ENCODE measurements at regions not wholly inside any gene's neighbourhood (a gene's known extent, or its start where the extent isn't known, plus 50 kb on each side); places are given as distances from the start of the nearest gene placed in this dataset.

DNA sequence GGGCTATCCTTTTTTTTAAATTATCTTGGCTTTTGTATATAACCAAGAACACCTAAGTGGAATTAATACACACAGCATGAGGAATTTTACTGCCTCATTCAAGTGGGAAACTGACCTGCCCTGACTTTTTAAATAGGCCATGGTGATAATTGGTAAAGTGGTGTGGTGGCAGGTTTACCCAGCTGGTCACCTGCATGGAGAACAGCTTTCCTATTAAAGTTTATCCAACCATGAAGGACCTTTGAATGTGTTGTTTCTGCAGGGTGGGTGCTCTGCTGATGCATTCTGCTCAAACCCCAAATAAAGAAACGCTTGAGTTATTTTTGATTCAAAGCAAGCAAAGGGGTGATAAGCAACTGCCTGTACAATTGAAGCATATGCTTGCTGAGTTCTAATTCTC lies 261.0 kb upstream of the GRIN3A start:
- H3K27me3 ChIP-seq, result no peaks in the 10 kb centered on the region
- DNase-seq, result no peak
- H3K36me3 ChIP-seq, result no peaks in the 10 kb centered on the region
- intact Hi-C loops (cut with DNase I; ENCODE audit: low total_unique reads), result no loop called here
- TF ChIP-seq, protein P1, sequence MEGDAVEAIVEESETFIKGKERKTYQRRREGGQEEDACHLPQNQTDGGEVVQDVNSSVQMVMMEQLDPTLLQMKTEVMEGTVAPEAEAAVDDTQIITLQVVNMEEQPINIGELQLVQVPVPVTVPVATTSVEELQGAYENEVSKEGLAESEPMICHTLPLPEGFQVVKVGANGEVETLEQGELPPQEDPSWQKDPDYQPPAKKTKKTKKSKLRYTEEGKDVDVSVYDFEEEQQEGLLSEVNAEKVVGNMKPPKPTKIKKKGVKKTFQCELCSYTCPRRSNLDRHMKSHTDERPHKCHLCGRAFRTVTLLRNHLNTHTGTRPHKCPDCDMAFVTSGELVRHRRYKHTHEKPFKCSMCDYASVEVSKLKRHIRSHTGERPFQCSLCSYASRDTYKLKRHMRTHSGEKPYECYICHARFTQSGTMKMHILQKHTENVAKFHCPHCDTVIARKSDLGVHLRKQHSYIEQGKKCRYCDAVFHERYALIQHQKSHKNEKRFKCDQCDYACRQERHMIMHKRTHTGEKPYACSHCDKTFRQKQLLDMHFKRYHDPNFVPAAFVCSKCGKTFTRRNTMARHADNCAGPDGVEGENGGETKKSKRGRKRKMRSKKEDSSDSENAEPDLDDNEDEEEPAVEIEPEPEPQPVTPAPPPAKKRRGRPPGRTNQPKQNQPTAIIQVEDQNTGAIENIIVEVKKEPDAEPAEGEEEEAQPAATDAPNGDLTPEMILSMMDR (IDR thresholded peaks at IDR 0.05), result no peak
- no peak for TF ChIP-seq POLR2AphosphoS5 (IDR thresholded peaks at IDR 0.05)
- TF ChIP-seq POLR2A (IDR thresholded peaks at IDR 0.05), result no peak
- TF ChIP-seq EP300 (IDR thresholded peaks at IDR 0.05; ENCODE audit: low read depth), result no peak
- no peak overlapping the region for H3K27ac ChIP-seq
- H3K4me1 ChIP-seq, result no peaks in the 10 kb centered on the region
- no peak overlapping the region for H3K4me3 ChIP-seq
- 81% methylated on average over 1 of the region's 1 CpG; no CpG with 5 or more reads in 1 of the 2 donors for WGBS, 2 donors (ENCODE audit: low coverage in 1 of 2)
- H3K9me3 ChIP-seq, result no peaks in the 10 kb centered on the region
- in situ Hi-C loops (cut with MboI; ENCODE audit: low pct_ligation_motif_present in 1 of 4, low pct_unique_long_range_greater_than_20kb in 1 of 4, low sequenced_read_pairs in 3 of 4), result no loop called here

- Histone ChIP-seq H3K36me3 (no peaks in the 10 kb centered on the region), H3K4me3 (no peak overlapping the region), H3K4me1 (no peaks in the 10 kb centered on the region), H3K9me3 (no peaks in the 10 kb centered on the region), H3K27me3 (no peaks in the 10 kb centered on the region), H3K27ac (no peak overlapping the region)
- WGBS, 2 donors (ENCODE audit: low coverage in 1 of 2), result 67 to 76% methylated on average over 5 of the region's 5 CpGs
- intact Hi-C loops (cut with DNase I; ENCODE audit: low total_unique reads) (no loop called here), in situ Hi-C loops (cut with MboI; ENCODE audit: low pct_ligation_motif_present in 1 of 4, low pct_unique_long_range_greater_than_20kb in 1 of 4, low sequenced_read_pairs in 3 of 4) (no loop called here)
- DNase-seq, result no peak
- TF ChIP-seq EP300 (IDR thresholded peaks at IDR 0.05; ENCODE audit: low read depth) (no peak), POLR2AphosphoS5 (IDR thresholded peaks at IDR 0.05) (no peak), POLR2A (IDR thresholded peaks at IDR 0.05) (no peak)
- TF ChIP-seq, protein P1 (IDR thresholded peaks at IDR 0.05), result no peak
Measured at GRCh38 chr9:101995231-101995630, 256.8 kb upstream of the GRIN3A start.

GRCh38 chr9:101993771-101994170 lies 255.3 kb upstream of the GRIN3A start:
- 70 to 71% methylated on average over 1 of the region's 1 CpG for WGBS, 2 donors (ENCODE audit: low coverage in 1 of 2)
- H3K9me3 ChIP-seq, result no peaks in the 10 kb centered on the region
- H3K36me3 ChIP-seq, result no peaks in the 10 kb centered on the region
- TF ChIP-seq, protein P1 (IDR thresholded peaks at IDR 0.05), result no peak
- no peak for TF ChIP-seq EP300 (IDR thresholded peaks at IDR 0.05; ENCODE audit: low read depth)
- no peak for TF ChIP-seq POLR2AphosphoS5 (IDR thresholded peaks at IDR 0.05)
- TF ChIP-seq POLR2A (IDR thresholded peaks at IDR 0.05), result no peak
- H3K27ac ChIP-seq, result no peak overlapping the region
- H3K27me3 ChIP-seq, result no peaks in the 10 kb centered on the region
- no peak overlapping the region for H3K4me3 ChIP-seq
- intact Hi-C loops (cut with DNase I; ENCODE audit: low total_unique reads), result no loop called here
- in situ Hi-C loops (cut with MboI; ENCODE audit: low pct_ligation_motif_present in 1 of 4, low pct_unique_long_range_greater_than_20kb in 1 of 4, low sequenced_read_pairs in 3 of 4), result no loop called here
- no peaks in the 10 kb centered on the region for H3K4me1 ChIP-seq
- no peak for DNase-seq

DNA sequence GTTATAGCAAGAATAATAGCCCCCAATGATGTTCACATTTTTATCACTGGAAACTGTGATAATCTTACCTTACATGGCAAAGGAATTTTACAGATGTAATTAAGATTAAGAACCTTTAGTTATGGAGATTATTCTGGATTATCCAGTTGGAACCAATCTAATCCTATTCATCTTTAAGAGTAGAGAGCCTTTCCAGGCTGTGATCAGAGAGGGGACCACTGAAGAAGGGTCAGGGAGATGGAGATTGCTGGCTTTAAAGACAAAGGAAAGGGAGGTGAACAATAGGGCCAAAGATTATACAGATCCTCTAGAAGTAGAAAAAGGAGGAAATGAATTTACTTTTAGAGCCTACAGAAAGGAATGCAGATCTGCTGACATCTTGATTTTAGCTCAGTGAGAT lies 253.5 kb upstream of the GRIN3A start:
- no peak for DNase-seq
- in situ Hi-C loops (cut with MboI; ENCODE audit: low pct_ligation_motif_present in 1 of 4, low pct_unique_long_range_greater_than_20kb in 1 of 4, low sequenced_read_pairs in 3 of 4) (no loop called here), intact Hi-C loops (cut with DNase I; ENCODE audit: low total_unique reads) (no loop called here)
- Histone ChIP-seq H3K27ac (no peak overlapping the region), H3K27me3 (no peaks in the 10 kb centered on the region), H3K36me3 (no peaks in the 10 kb centered on the region), H3K4me1 (no peaks in the 10 kb centered on the region), H3K9me3 (no peaks in the 10 kb centered on the region), H3K4me3 (no peak overlapping the region)
- TF ChIP-seq EP300 (IDR thresholded peaks at IDR 0.05; ENCODE audit: low read depth) (no peak), POLR2A (IDR thresholded peaks at IDR 0.05) (no peak)
- TF ChIP-seq, protein P1 (IDR thresholded peaks at IDR 0.05), result no peak

Data from transverse colon (tissue), 4 donors.